ENCODE measurements at regions not wholly inside any gene's neighbourhood (a gene's known extent, or its start where the extent isn't known, plus 50 kb on each side); places are given as distances from the start of the nearest gene placed in this dataset.

DNA sequence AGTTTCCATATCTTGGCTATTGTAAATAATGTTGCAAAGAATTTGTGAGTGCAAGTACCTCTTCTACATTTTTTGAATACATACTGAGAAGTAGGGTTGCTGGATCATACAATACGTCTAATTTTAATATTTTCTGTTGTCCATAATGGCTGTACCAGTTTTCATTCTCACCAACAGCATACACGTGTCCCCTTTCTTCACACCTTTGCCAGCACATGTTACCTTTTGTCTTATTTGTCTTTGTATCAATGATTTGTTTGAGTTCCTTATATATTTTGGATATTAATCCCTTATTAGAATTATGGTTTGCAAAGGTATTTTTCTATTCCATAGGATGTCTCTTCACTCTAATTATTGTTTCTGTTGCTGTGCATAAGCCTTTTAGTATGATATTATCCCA is 904.3 kb downstream of the METTL15 start:
- H3K9me3 ChIP-seq (ENCODE audit: control extremely low read depth in 1 of 5, control insufficient read depth in 4 of 5, insufficient read depth in 2 of 5, low read depth in 1 of 5, low read length in 4 of 5), result no peaks in the 10 kb centered on the region
- no peaks in the 10 kb centered on the region for H3K4me1 ChIP-seq (ENCODE audit: control extremely low read depth in 1 of 4, control insufficient read depth in 4 of 4, insufficient read depth in 4 of 4, low read length in 3 of 4)
- POLR2A ChIA-PET, result no interaction called here
- WGBS (ENCODE audit: insufficient coverage), result no CpG with 5 or more reads among the region's 2 CpGs
- no peak overlapping the region for H3K27ac ChIP-seq (ENCODE audit: insufficient read depth in 1 of 2, low read depth in 1 of 2, low read length in 2 of 2, poor library complexity in 1 of 2, severe bottlenecking in 2 of 2)
- no peak overlapping the region for H3K4me3 ChIP-seq (ENCODE audit: control insufficient read depth in 1 of 7, extremely low read depth in 1 of 7, insufficient read depth in 4 of 7, low read depth in 2 of 7, low read length in 6 of 7)
- DNase-seq, result no peak
- no peaks in the 10 kb centered on the region for H3K27me3 ChIP-seq (replicated peaks in 2 of 5; ENCODE audit: control insufficient read depth in 4 of 5, insufficient read depth in 5 of 5, low read length in 4 of 5)
- CTCF ChIA-PET, result no interaction called here
- no peaks in the 10 kb centered on the region for H3K36me3 ChIP-seq (ENCODE audit: control insufficient read depth in 4 of 4, insufficient read depth in 4 of 4, low read length in 3 of 4)

GRCh38 chr11:29009426-29009825 is 901.2 kb downstream of the METTL15 start:
- ChIA-PET POLR2A (no interaction called here), CTCF (no interaction called here)
- no peaks in the 10 kb centered on the region for H3K4me1 ChIP-seq (ENCODE audit: control extremely low read depth in 1 of 4, control insufficient read depth in 4 of 4, insufficient read depth in 4 of 4, low read length in 3 of 4)
- no peaks in the 10 kb centered on the region for H3K9me3 ChIP-seq (ENCODE audit: control extremely low read depth in 1 of 5, control insufficient read depth in 4 of 5, insufficient read depth in 2 of 5, low read depth in 1 of 5, low read length in 4 of 5)
- H3K36me3 ChIP-seq (ENCODE audit: control insufficient read depth in 4 of 4, insufficient read depth in 4 of 4, low read length in 3 of 4), result no peaks in the 10 kb centered on the region
- no peak overlapping the region for H3K27ac ChIP-seq (ENCODE audit: insufficient read depth in 1 of 2, low read depth in 1 of 2, low read length in 2 of 2, poor library complexity in 1 of 2, severe bottlenecking in 2 of 2)
- no peak overlapping the region for H3K4me3 ChIP-seq (ENCODE audit: control insufficient read depth in 1 of 7, extremely low read depth in 1 of 7, insufficient read depth in 4 of 7, low read depth in 2 of 7, low read length in 6 of 7)
- H3K27me3 ChIP-seq (replicated peaks in 2 of 5; ENCODE audit: control insufficient read depth in 4 of 5, insufficient read depth in 5 of 5, low read length in 4 of 5), result no peaks in the 10 kb centered on the region
- no peak for DNase-seq

DNA sequence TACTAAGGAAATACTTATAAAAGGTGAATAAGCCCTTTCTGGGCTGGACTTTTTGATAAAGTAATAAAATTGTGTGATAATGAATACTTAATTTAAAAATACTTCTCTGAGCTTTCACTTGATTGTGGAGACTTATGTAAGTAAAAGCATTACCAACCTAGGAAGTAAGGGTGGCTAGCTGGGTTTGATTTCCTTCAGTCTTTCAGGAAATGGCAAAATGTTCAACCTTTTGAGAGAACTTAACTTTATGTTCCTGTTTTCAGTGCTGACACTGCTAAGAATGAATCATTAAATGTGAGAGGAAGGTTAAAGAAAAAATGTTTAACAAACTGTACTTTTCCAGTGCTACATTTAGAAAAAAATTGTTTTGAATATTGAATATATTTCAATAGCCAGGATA is 900.3 kb downstream of the METTL15 start:
- Histone ChIP-seq H3K27me3 (replicated peaks in 2 of 5; ENCODE audit: control insufficient read depth in 4 of 5, insufficient read depth in 5 of 5, low read length in 4 of 5) (no peaks in the 10 kb centered on the region), H3K9me3 (ENCODE audit: control extremely low read depth in 1 of 5, control insufficient read depth in 4 of 5, insufficient read depth in 2 of 5, low read depth in 1 of 5, low read length in 4 of 5) (no peaks in the 10 kb centered on the region), H3K4me3 (ENCODE audit: control insufficient read depth in 1 of 7, extremely low read depth in 1 of 7, insufficient read depth in 4 of 7, low read depth in 2 of 7, low read length in 6 of 7) (no peak overlapping the region), H3K36me3 (ENCODE audit: control insufficient read depth in 4 of 4, insufficient read depth in 4 of 4, low read length in 3 of 4) (no peaks in the 10 kb centered on the region), H3K4me1 (ENCODE audit: control extremely low read depth in 1 of 4, control insufficient read depth in 4 of 4, insufficient read depth in 4 of 4, low read length in 3 of 4) (no peaks in the 10 kb centered on the region), H3K27ac (ENCODE audit: insufficient read depth in 1 of 2, low read depth in 1 of 2, low read length in 2 of 2, poor library complexity in 1 of 2, severe bottlenecking in 2 of 2) (no peak overlapping the region)
- POLR2A ChIA-PET, result no interaction called here
- CTCF ChIA-PET, result no interaction called here
- DNase-seq, result no peak

DNA sequence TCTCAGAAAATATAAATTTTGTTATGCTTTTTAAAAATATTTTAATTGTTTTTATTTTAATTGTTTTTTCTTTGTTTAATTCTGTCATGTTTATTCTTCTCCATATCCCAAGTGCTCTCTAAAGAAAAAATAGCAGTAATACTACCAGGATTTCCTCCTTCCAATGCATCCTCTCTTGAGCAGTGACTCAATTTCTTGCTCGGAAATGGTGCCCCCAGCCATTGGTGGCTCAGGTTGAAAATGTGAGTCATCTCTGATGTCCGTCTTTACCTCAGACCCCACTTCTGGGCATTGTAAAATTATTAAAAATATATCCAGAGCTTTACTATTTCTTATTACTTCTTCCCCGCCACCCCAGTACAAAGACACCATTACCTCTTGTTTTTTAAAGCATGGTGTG is 898.5 kb downstream of the METTL15 start:
- no CpG with 5 or more reads among the region's 3 CpGs for WGBS (ENCODE audit: insufficient coverage)
- DNase-seq, result no peak
- ChIA-PET POLR2A (no interaction called here), CTCF (no interaction called here)
- Histone ChIP-seq H3K4me3 (ENCODE audit: control insufficient read depth in 1 of 7, extremely low read depth in 1 of 7, insufficient read depth in 4 of 7, low read depth in 2 of 7, low read length in 6 of 7) (no peak overlapping the region), H3K4me1 (ENCODE audit: control extremely low read depth in 1 of 4, control insufficient read depth in 4 of 4, insufficient read depth in 4 of 4, low read length in 3 of 4) (no peaks in the 10 kb centered on the region), H3K27ac (ENCODE audit: insufficient read depth in 1 of 2, low read depth in 1 of 2, low read length in 2 of 2, poor library complexity in 1 of 2, severe bottlenecking in 2 of 2) (no peak overlapping the region), H3K36me3 (ENCODE audit: control insufficient read depth in 4 of 4, insufficient read depth in 4 of 4, low read length in 3 of 4) (no peaks in the 10 kb centered on the region), H3K27me3 (replicated peaks in 2 of 5; ENCODE audit: control insufficient read depth in 4 of 5, insufficient read depth in 5 of 5, low read length in 4 of 5) (no peaks in the 10 kb centered on the region), H3K9me3 (ENCODE audit: control extremely low read depth in 1 of 5, control insufficient read depth in 4 of 5, insufficient read depth in 2 of 5, low read depth in 1 of 5, low read length in 4 of 5) (no peaks in the 10 kb centered on the region)

- WGBS (ENCODE audit: insufficient coverage), result 86% methylated on average over 4 of the region's 4 CpGs
- Histone ChIP-seq H3K4me1 (ENCODE audit: control extremely low read depth in 1 of 4, control insufficient read depth in 4 of 4, insufficient read depth in 4 of 4, low read length in 3 of 4) (no peaks in the 10 kb centered on the region), H3K36me3 (ENCODE audit: control insufficient read depth in 4 of 4, insufficient read depth in 4 of 4, low read length in 3 of 4) (no peaks in the 10 kb centered on the region), H3K27me3 (replicated peaks in 2 of 5; ENCODE audit: control insufficient read depth in 4 of 5, insufficient read depth in 5 of 5, low read length in 4 of 5) (no peaks in the 10 kb centered on the region), H3K9me3 (ENCODE audit: control extremely low read depth in 1 of 5, control insufficient read depth in 4 of 5, insufficient read depth in 2 of 5, low read depth in 1 of 5, low read length in 4 of 5) (no peaks in the 10 kb centered on the region), H3K27ac (ENCODE audit: insufficient read depth in 1 of 2, low read depth in 1 of 2, low read length in 2 of 2, poor library complexity in 1 of 2, severe bottlenecking in 2 of 2) (no peak overlapping the region), H3K4me3 (ENCODE audit: control insufficient read depth in 1 of 7, extremely low read depth in 1 of 7, insufficient read depth in 4 of 7, low read depth in 2 of 7, low read length in 6 of 7) (no peak overlapping the region)
- ChIA-PET POLR2A (no interaction called here), CTCF (no interaction called here)
- DNase-seq, result no peak
Observed at GRCh38 chr11:29005401-29005980, 897.3 kb downstream of the METTL15 start.

DNA sequence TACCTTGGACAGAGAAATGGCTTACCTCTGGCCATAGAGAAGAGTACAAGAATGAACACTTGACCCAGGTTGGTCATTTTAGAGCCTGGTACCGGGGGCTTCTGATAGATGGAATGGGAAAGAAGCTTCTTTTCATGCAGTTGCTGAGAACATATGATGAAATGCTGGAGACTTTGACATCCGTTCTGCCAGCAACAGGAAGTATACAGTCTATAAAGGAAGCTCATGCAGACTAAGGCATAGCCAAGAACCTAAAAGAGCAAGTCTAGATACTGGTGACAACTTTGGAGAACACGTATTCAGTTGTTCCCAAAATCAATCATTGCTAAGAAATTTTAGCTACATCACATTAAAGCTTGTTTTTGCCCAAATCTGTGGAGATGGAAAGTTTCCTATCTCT is 894.6 kb downstream of the METTL15 start:
- Histone ChIP-seq H3K27me3 (replicated peaks in 2 of 5; ENCODE audit: control insufficient read depth in 4 of 5, insufficient read depth in 5 of 5, low read length in 4 of 5) (no peaks in the 10 kb centered on the region), H3K4me1 (ENCODE audit: control extremely low read depth in 1 of 4, control insufficient read depth in 4 of 4, insufficient read depth in 4 of 4, low read length in 3 of 4) (no peaks in the 10 kb centered on the region), H3K27ac (ENCODE audit: insufficient read depth in 1 of 2, low read depth in 1 of 2, low read length in 2 of 2, poor library complexity in 1 of 2, severe bottlenecking in 2 of 2) (no peak overlapping the region), H3K9me3 (ENCODE audit: control extremely low read depth in 1 of 5, control insufficient read depth in 4 of 5, insufficient read depth in 2 of 5, low read depth in 1 of 5, low read length in 4 of 5) (no peaks in the 10 kb centered on the region), H3K36me3 (ENCODE audit: control insufficient read depth in 4 of 4, insufficient read depth in 4 of 4, low read length in 3 of 4) (no peaks in the 10 kb centered on the region), H3K4me3 (ENCODE audit: control insufficient read depth in 1 of 7, extremely low read depth in 1 of 7, insufficient read depth in 4 of 7, low read depth in 2 of 7, low read length in 6 of 7) (no peak overlapping the region)
- 15% methylated on average over 3 of the region's 3 CpGs for WGBS (ENCODE audit: insufficient coverage)
- no peak for DNase-seq
- ChIA-PET POLR2A (no interaction called here), CTCF (no interaction called here)

DNA sequence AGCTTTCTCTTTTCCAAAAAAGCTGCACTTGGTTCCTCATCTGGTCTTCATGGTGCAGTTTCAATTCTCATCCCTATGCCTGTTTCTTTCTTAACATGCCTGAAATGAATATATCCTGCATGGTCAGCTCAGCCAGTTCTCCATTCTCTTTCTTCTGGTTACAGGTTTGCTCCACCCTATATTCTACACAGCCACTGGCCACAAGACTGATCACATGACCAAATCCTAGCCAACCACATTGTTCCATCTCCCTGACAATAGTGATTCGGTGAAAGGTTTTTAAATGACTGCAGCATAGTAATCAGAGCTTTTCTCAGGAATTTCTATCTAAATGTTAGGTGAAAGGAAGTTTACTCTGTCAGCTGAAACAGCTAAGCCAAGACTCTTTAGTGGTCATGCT is 891.4 kb downstream of the METTL15 start:
- H3K27ac ChIP-seq (ENCODE audit: insufficient read depth in 1 of 2, low read depth in 1 of 2, low read length in 2 of 2, poor library complexity in 1 of 2, severe bottlenecking in 2 of 2), result no peak overlapping the region
- ChIA-PET CTCF (no interaction called here), POLR2A (no interaction called here)
- H3K4me1 ChIP-seq (ENCODE audit: control extremely low read depth in 1 of 4, control insufficient read depth in 4 of 4, insufficient read depth in 4 of 4, low read length in 3 of 4), result no peaks in the 10 kb centered on the region
- no CpG with 5 or more reads among the region's 1 CpG for WGBS (ENCODE audit: insufficient coverage)
- H3K4me3 ChIP-seq (ENCODE audit: control insufficient read depth in 1 of 7, extremely low read depth in 1 of 7, insufficient read depth in 4 of 7, low read depth in 2 of 7, low read length in 6 of 7), result no peak overlapping the region
- H3K36me3 ChIP-seq (ENCODE audit: control insufficient read depth in 4 of 4, insufficient read depth in 4 of 4, low read length in 3 of 4), result no peaks in the 10 kb centered on the region
- H3K9me3 ChIP-seq (ENCODE audit: control extremely low read depth in 1 of 5, control insufficient read depth in 4 of 5, insufficient read depth in 2 of 5, low read depth in 1 of 5, low read length in 4 of 5), result no peaks in the 10 kb centered on the region
- no peaks in the 10 kb centered on the region for H3K27me3 ChIP-seq (replicated peaks in 2 of 5; ENCODE audit: control insufficient read depth in 4 of 5, insufficient read depth in 5 of 5, low read length in 4 of 5)
- no peak for DNase-seq

DNA sequence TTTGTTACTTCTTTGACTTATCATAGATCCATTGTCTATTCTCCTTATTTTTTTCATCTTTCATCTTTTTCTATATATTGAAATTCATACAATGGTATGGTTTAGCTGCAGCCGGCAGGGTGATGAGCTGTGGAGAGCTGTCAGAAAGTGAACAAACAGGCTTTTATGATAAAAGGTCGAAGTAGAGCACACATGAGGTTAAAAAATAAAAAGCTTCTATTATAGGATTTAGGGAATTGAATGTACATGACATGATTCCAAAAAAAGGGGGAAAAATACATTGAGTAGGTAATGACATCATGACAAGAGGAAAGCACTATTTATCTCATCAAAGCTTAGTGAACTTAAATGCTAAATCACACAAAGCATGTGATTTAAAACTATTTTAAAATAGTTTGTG is 884.8 kb downstream of the METTL15 start:
- Histone ChIP-seq H3K4me3 (ENCODE audit: control insufficient read depth in 1 of 7, extremely low read depth in 1 of 7, insufficient read depth in 4 of 7, low read depth in 2 of 7, low read length in 6 of 7) (no peak overlapping the region), H3K27ac (ENCODE audit: insufficient read depth in 1 of 2, low read depth in 1 of 2, low read length in 2 of 2, poor library complexity in 1 of 2, severe bottlenecking in 2 of 2) (no peak overlapping the region), H3K27me3 (replicated peaks in 2 of 5; ENCODE audit: control insufficient read depth in 4 of 5, insufficient read depth in 5 of 5, low read length in 4 of 5) (no peaks in the 10 kb centered on the region), H3K9me3 (ENCODE audit: control extremely low read depth in 1 of 5, control insufficient read depth in 4 of 5, insufficient read depth in 2 of 5, low read depth in 1 of 5, low read length in 4 of 5) (no peaks in the 10 kb centered on the region), H3K4me1 (ENCODE audit: control extremely low read depth in 1 of 4, control insufficient read depth in 4 of 4, insufficient read depth in 4 of 4, low read length in 3 of 4) (no peaks in the 10 kb centered on the region), H3K36me3 (ENCODE audit: control insufficient read depth in 4 of 4, insufficient read depth in 4 of 4, low read length in 3 of 4) (no peaks in the 10 kb centered on the region)
- ChIA-PET POLR2A (no interaction called here), CTCF (no interaction called here)
- WGBS (ENCODE audit: insufficient coverage), result no CpG with 5 or more reads among the region's 2 CpGs
- no peak for DNase-seq
